ENCODE measurements at regions not wholly inside any gene's neighbourhood (a gene's known extent, or its start where the extent isn't known, plus 50 kb on each side); places are given as distances from the start of the nearest gene placed in this dataset.

GRCh38 chr6:22499815-22500214, 69.6 kb upstream of the HDGFL1 start:
- intact Hi-C loops (cut with DNase I), result no loop called here
- FAIRE-seq, result no peak

GRCh38 chr6:22506496-22506895, 62.9 kb upstream of the HDGFL1 start:
- no peak overlapping the region for H3K4me3 ChIP-seq
- TF ChIP-seq, protein P1, sequence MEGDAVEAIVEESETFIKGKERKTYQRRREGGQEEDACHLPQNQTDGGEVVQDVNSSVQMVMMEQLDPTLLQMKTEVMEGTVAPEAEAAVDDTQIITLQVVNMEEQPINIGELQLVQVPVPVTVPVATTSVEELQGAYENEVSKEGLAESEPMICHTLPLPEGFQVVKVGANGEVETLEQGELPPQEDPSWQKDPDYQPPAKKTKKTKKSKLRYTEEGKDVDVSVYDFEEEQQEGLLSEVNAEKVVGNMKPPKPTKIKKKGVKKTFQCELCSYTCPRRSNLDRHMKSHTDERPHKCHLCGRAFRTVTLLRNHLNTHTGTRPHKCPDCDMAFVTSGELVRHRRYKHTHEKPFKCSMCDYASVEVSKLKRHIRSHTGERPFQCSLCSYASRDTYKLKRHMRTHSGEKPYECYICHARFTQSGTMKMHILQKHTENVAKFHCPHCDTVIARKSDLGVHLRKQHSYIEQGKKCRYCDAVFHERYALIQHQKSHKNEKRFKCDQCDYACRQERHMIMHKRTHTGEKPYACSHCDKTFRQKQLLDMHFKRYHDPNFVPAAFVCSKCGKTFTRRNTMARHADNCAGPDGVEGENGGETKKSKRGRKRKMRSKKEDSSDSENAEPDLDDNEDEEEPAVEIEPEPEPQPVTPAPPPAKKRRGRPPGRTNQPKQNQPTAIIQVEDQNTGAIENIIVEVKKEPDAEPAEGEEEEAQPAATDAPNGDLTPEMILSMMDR (IDR thresholded peaks at IDR 0.05), result no peak
- H3K4me1 ChIP-seq, result no peaks in the 10 kb centered on the region
- H3K36me3 ChIP-seq, result no peaks in the 10 kb centered on the region
- H3K27me3 ChIP-seq, result no peaks in the 10 kb centered on the region
- 89 to 91% methylated on average over 8 of the region's 8 CpGs for WGBS, 2 donors
- H3K9me3 ChIP-seq, result no peaks in the 10 kb centered on the region
- ATAC-seq (no peak), DNase-seq (no peak), FAIRE-seq (no peak)
- intact Hi-C loops (cut with DNase I), result no loop called here
- H3K27ac ChIP-seq, result no peak overlapping the region

More at GRCh38 chr6:22499815-22500214, 69.6 kb upstream of the HDGFL1 start:
- TF ChIP-seq, protein P1 (IDR thresholded peaks at IDR 0.05), result no peak
- Histone ChIP-seq H3K4me3 (no peak overlapping the region), H3K4me1 (no peaks in the 10 kb centered on the region), H3K36me3 (no peaks in the 10 kb centered on the region), H3K9me3 (no peaks in the 10 kb centered on the region), H3K27me3 (no peaks in the 10 kb centered on the region), H3K27ac (no peak overlapping the region)
- no peak for DNase-seq
- ATAC-seq, result no peak

DNA sequence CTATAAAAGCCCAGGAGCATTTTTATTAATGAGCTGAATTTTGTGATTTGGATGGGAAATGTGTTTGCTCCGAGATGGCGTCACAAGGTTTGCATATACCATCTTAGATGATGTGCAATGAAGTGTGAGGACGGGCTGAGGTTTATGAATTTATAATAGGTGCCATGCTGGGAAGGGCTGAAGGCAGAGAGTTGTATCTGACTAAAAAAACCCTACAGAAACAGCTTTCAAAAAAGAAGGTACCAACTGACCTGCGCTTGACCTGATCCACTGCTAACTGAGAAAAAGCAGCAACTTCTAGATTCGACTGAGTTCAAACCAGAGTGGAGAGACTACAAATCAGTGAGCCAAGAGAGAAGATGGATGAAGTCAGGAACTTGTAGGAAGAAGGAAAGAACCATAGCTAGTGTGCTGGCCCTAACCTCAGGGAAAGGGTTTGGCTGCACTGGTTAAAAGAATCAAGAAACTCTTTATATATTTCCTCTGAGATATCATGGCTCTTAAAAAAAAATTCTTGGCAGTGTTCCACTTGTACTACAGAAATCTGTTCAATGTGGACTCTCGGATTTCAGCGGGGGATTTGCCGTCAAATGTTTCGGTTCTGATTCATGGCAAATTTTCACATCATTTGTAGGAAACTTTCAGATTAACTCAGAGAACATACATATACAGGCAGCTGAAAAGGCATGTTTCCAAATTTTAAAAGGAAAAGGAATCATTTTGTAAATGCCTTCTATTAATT, 56.5 kb upstream of the HDGFL1 start:
- no peak overlapping the region for H3K4me3 ChIP-seq
- intact Hi-C loops (cut with DNase I), result no loop called here
- H3K27ac ChIP-seq, result no peak overlapping the region
- WGBS, 2 donors, result 76 to 77% methylated on average over 9 of the region's 9 CpGs
- H3K36me3 ChIP-seq, result no peaks in the 10 kb centered on the region
- H3K27me3 ChIP-seq, result no peaks in the 10 kb centered on the region
- TF ChIP-seq, protein P1 (IDR thresholded peaks at IDR 0.05), result no peak
- ATAC-seq (no peak), FAIRE-seq (no peak), DNase-seq (no peak)
- no peaks in the 10 kb centered on the region for H3K4me1 ChIP-seq
- no peaks in the 10 kb centered on the region for H3K9me3 ChIP-seq

- H3K9me3 ChIP-seq, result no peaks in the 10 kb centered on the region
- no peak overlapping the region for H3K4me3 ChIP-seq
- FAIRE-seq, result no peak
- intact Hi-C loops (cut with DNase I), result no loop called here
- ATAC-seq, result no peak
- H3K27me3 ChIP-seq, result no peaks in the 10 kb centered on the region
- H3K27ac ChIP-seq, result no peak overlapping the region
- TF ChIP-seq, protein P1 (IDR thresholded peaks at IDR 0.05), result no peak
- DNase-seq, result no peak
- H3K36me3 ChIP-seq, result no peaks in the 10 kb centered on the region
- H3K4me1 ChIP-seq, result no peaks in the 10 kb centered on the region
- 92 to 93% methylated on average over 9 of the region's 9 CpGs for WGBS, 2 donors
Observed at GRCh38 chr6:22513667-22514066, 55.7 kb upstream of the HDGFL1 start.

GRCh38 chr6:22519237-22519636, 50.1 kb upstream of the HDGFL1 start:
- no peak for ATAC-seq
- Histone ChIP-seq H3K9me3 (no peaks in the 10 kb centered on the region), H3K36me3 (no peaks in the 10 kb centered on the region), H3K27me3 (no peaks in the 10 kb centered on the region), H3K4me3 (no peak overlapping the region), H3K4me1 (no peaks in the 10 kb centered on the region), H3K27ac (no peak overlapping the region)
- intact Hi-C loops (cut with DNase I), result no loop called here
- TF ChIP-seq, protein P1 (IDR thresholded peaks at IDR 0.05), result no peak
- DNase-seq, result no peak
- 85 to 89% methylated on average over 2 of the region's 2 CpGs for WGBS, 2 donors
- no peak for FAIRE-seq
